H9 (cell line): ENCODE measurements at regions not wholly inside any gene's neighbourhood (a gene's known extent, or its start where the extent isn't known, plus 50 kb on each side); places are given as distances from the start of the nearest gene placed in this dataset.

Experiments
- DNase-seq: peaks from one replicate; pipeline ENCODE4 v3.0.0-alpha.2; 2017
- H2AFZ ChIP-seq: one replicate; pipeline ENCODE4 v1.6.1; 2013; ENCODE audit warnings: mild to moderate bottlenecking, low read length, control low read depth, moderate library complexity
- H2AK5ac ChIP-seq: 2 replicates; pipeline ENCODE4 v1.6.1; 2013; ENCODE audit warnings: low read length, control low read depth, mixed read lengths; ENCODE audit not compliant: insufficient read length
- H2BK120ac ChIP-seq: one replicate; pipeline ENCODE4 v1.6.1; 2013; ENCODE audit warnings: low read depth, mild to moderate bottlenecking, low read length, control low read depth, inconsistent platforms; ENCODE audit not compliant: poor library complexity, severe bottlenecking
- H2BK12ac ChIP-seq: 2 replicates; pipeline ENCODE4 v1.6.1; 2013; ENCODE audit warnings: low read length, control low read depth, mixed read lengths, low read depth; ENCODE audit not compliant: insufficient read length
- H2BK15ac ChIP-seq: 2 replicates; pipeline ENCODE4 v1.6.1; 2013; ENCODE audit warnings: low read depth, low read length, control low read depth
- H2BK20ac ChIP-seq: one replicate; pipeline ENCODE4 v1.6.1; 2013; ENCODE audit warnings: low read depth, mild to moderate bottlenecking, low read length, control low read depth, inconsistent platforms; ENCODE audit not compliant: poor library complexity, severe bottlenecking
- H2BK5ac ChIP-seq: 2 replicates; pipeline ENCODE4 v1.6.1; 2013; ENCODE audit warnings: low read length, control low read depth, mixed read lengths; ENCODE audit not compliant: insufficient read length
- H3K14ac ChIP-seq: 2 replicates; pipeline ENCODE4 v1.6.1; 2013; ENCODE audit warnings: low read length, control low read depth; ENCODE audit not compliant: insufficient read depth
- H3K18ac ChIP-seq: 2 replicates; pipeline ENCODE4 v1.6.1; 2013; ENCODE audit warnings: low read depth, mild to moderate bottlenecking, mixed read lengths, low read length, control low read depth; ENCODE audit not compliant: insufficient read length
- H3K23ac ChIP-seq: 2 replicates; pipeline ENCODE4 v1.6.1; 2013; ENCODE audit warnings: low read length, control low read depth, mixed read lengths, low read depth; ENCODE audit not compliant: insufficient read length
- H3K23me2 ChIP-seq: 2 replicates; pipeline ENCODE4 v1.6.1; 2013; ENCODE audit warnings: low read depth, mild to moderate bottlenecking, mixed read lengths, low read length, control low read depth; ENCODE audit not compliant: insufficient read length, poor library complexity, severe bottlenecking
- H3K27ac ChIP-seq: 2 replicates; pipeline ENCODE4 v1.5.1; 2013; ENCODE audit warnings: low read length, control low read depth, mixed read lengths, low read depth; ENCODE audit not compliant: insufficient read length
- H3K27me3 ChIP-seq: 2 replicates; pipeline ENCODE4 v1.6.1; 2013; ENCODE audit warnings: low read length, control low read depth, inconsistent platforms; ENCODE audit not compliant: insufficient read depth
- H3K4ac ChIP-seq: 2 replicates; pipeline ENCODE4 v1.6.1; 2013; ENCODE audit warnings: low read depth, mild to moderate bottlenecking, control low read depth, inconsistent platforms, low read length, moderate library complexity
- H3K4me1 ChIP-seq: 2 replicates; pipeline ENCODE4 v1.6.1; 2013; ENCODE audit warnings: low read length, control low read depth, inconsistent platforms; ENCODE audit not compliant: insufficient read depth
- H3K4me2 ChIP-seq: 2 replicates; pipeline ENCODE4 v1.6.1; 2013; ENCODE audit warnings: low read length, control low read depth, mixed read lengths; ENCODE audit not compliant: insufficient read length, insufficient read depth
- H3K56ac ChIP-seq: 2 replicates; pipeline ENCODE4 v1.6.1; 2013; ENCODE audit warnings: low read depth, mild to moderate bottlenecking, mixed read lengths, low read length, control low read depth; ENCODE audit not compliant: insufficient read length
- H3K79me1 ChIP-seq: 2 replicates; pipeline ENCODE4 v1.6.1; 2013; ENCODE audit warnings: low read depth, mild to moderate bottlenecking, moderate library complexity, low read length, control low read depth, inconsistent platforms; ENCODE audit not compliant: insufficient read depth, poor library complexity, severe bottlenecking
- H3K79me2 ChIP-seq: 2 replicates; pipeline ENCODE4 v1.6.1; 2013; ENCODE audit warnings: low read length, control low read depth, inconsistent platforms; ENCODE audit not compliant: insufficient read depth
- H3K9ac ChIP-seq: 2 replicates; pipeline ENCODE4 v1.6.1; 2013; ENCODE audit warnings: low read length, control low read depth, mixed read lengths; ENCODE audit not compliant: insufficient read length; ENCODE audit errors: extremely low read depth
- H3K9me3 ChIP-seq: one replicate; pipeline ENCODE4 v1.6.1; 2013; ENCODE audit warnings: low read depth, low read length, inconsistent platforms; ENCODE audit not compliant: control insufficient read depth
- H3T11ph ChIP-seq: one replicate; pipeline ENCODE4 v1.6.1; 2013; ENCODE audit warnings: mild to moderate bottlenecking, low read length, control low read depth, inconsistent platforms
- H4K20me1 ChIP-seq: one replicate; pipeline ENCODE4 v1.6.1; 2013; ENCODE audit not compliant: control insufficient read depth, insufficient read length, insufficient read depth
- H4K5ac ChIP-seq: 2 replicates; pipeline ENCODE4 v1.6.1; 2013; ENCODE audit warnings: low read depth, mild to moderate bottlenecking, mixed read lengths, low read length, control low read depth; ENCODE audit not compliant: insufficient read length
- H4K8ac ChIP-seq: replicated peaks from 2 replicates; pipeline ENCODE4 v1.6.1; 2013; ENCODE audit warnings: low read length, control low read depth, mixed read lengths, low read depth; ENCODE audit not compliant: insufficient read length
- H4K91ac ChIP-seq: 2 replicates; pipeline ENCODE4 v1.6.1; 2013; ENCODE audit warnings: low read depth, mild to moderate bottlenecking, moderate library complexity, mixed read lengths, low read length, control low read depth; ENCODE audit not compliant: insufficient read length
- H3K27ac Mint-ChIP-seq, 3 experiments: 2 replicates in 2 of 3; 3 replicates in 1 of 3; pipeline ENCODE4 v1.8.0; 2020 to 2021; ENCODE audit warnings: mixed read lengths in 3 of 3, mild to moderate bottlenecking in 1 of 3, moderate library complexity in 1 of 3
- H3K27me3 Mint-ChIP-seq: 2 replicates; pipeline ENCODE4 v1.8.0; 2021; ENCODE audit warnings: low read depth, mild to moderate bottlenecking, moderate library complexity, mixed read lengths
- H3K36me3 Mint-ChIP-seq, 3 experiments: 2 replicates in 2 of 3; 3 replicates in 1 of 3; pipeline ENCODE4 v1.8.0; 2020 to 2021; ENCODE audit warnings: low read depth in 3 of 3, mixed read lengths in 3 of 3; ENCODE audit not compliant: insufficient read depth in 1 of 3
- H3K4me1 Mint-ChIP-seq, 2 experiments: 2 replicates each; pipeline ENCODE4 v1.8.0; 2020; ENCODE audit warnings: mixed read lengths in 2 of 2
- H3K4me3 Mint-ChIP-seq, 2 experiments: 2 replicates in 1 of 2; 3 replicates in 1 of 2; pipeline ENCODE4 v1.8.0; 2020 to 2021; ENCODE audit warnings: mild to moderate bottlenecking in 2 of 2, mixed read lengths in 2 of 2, moderate library complexity in 1 of 2
- H3K9me3 Mint-ChIP-seq, 2 experiments: 2 replicates in 1 of 2; 3 replicates in 1 of 2; pipeline ENCODE4 v1.8.0; 2020; ENCODE audit warnings: mild to moderate bottlenecking in 2 of 2, mixed read lengths in 2 of 2, moderate library complexity in 1 of 2
- CTCF ChIP-seq: fragments of 200-600 bp; sonication (generic); conservative IDR thresholded peaks from 3 replicates; pipeline ENCODE4 v1.8.0; 2021; ENCODE audit warnings: antibody characterized with exemption, mild to moderate bottlenecking
- WGBS: extraction: QIAGEN DNeasy Blood & Tissue Kit; methylation state at CpG from one replicate; pipeline ENCODE4 v1.1.7; 2013; ENCODE audit warnings: missing lambda C conversion rate, low lambda C conversion rate, mixed read lengths; ENCODE audit not compliant: insufficient read length; ENCODE audit errors: extremely low coverage; 5-methylcytosine and 5-hydroxymethylcytosine counted together

- Histone ChIP-seq H3K9ac (no peak overlapping the region), H2BK5ac (no peak overlapping the region), H3K14ac (no peak overlapping the region), H2BK15ac (no peak overlapping the region), H3K79me2 (no peaks in the 10 kb centered on the region), H3K18ac (no peak overlapping the region), H3K4me1 (no peaks in the 10 kb centered on the region), H3K27me3 (no peaks in the 10 kb centered on the region), H2BK120ac (no peak overlapping the region), H2BK12ac (no peak overlapping the region), H2BK20ac (no peak overlapping the region), H3K4ac (no peak overlapping the region), H3K9me3 (no peaks in the 10 kb centered on the region), H3K23me2 (no peaks in the 10 kb centered on the region), H3K23ac (no peak overlapping the region), H3K79me1 (no peaks in the 10 kb centered on the region), H4K20me1 (no peaks in the 10 kb centered on the region), H3K4me2 (no peak overlapping the region), H3K27ac (no peak overlapping the region), H3T11ph (no peak overlapping the region), H2AFZ (no peak overlapping the region), H4K8ac (no peak overlapping the region), H4K5ac (no peak overlapping the region), H3K56ac (no peak overlapping the region), H2AK5ac (no peak overlapping the region), H4K91ac (no peak overlapping the region)
- Mint-ChIP-seq H3K27me3 (peaks cover 1% of the 10 kb centered on the region; the same call in 1 of the 2 replicates), H3K4me1 (no peaks in the 10 kb centered on the region), H3K9me3 (peaks cover 35 to 37% of the 10 kb centered on the region in 2 experiments), H3K27ac (no peak overlapping the region), H3K36me3 (peaks cover 11 to 22% (median 19%) of the 10 kb centered on the region in 3 experiments), H3K4me3 (no peak overlapping the region)
- DNase-seq, result no peak
- WGBS, result no CpG with 5 or more reads among the region's 1 CpG
- TF ChIP-seq CTCF, result no peak
Measured at GRCh38 chr6:67459556-67459955, 1175.5 kb upstream of the ADGRB3 start.
